ENCODE measurements at regions not wholly inside any gene's neighbourhood (a gene's known extent, or its start where the extent isn't known, plus 50 kb on each side); places are given as distances from the start of the nearest gene placed in this dataset.

- FAIRE-seq (no peak), DNase-seq (ENCODE audit: insufficient read length, low spot score) (no peak)
- no peak for TF ChIP-seq CTCF (IDR thresholded peaks at IDR 0.05; ENCODE audit: insufficient read depth, missing control alignments)
Observed at GRCh38 chr2:14530506-14530905, 102.0 kb upstream of the LRATD1 start.

- TF ChIP-seq CTCF (IDR thresholded peaks at IDR 0.05; ENCODE audit: insufficient read depth, missing control alignments) = no peak
- DNase-seq (ENCODE audit: insufficient read length, low spot score) (no peak), FAIRE-seq (no peak)
Observed at GRCh38 chr2:14533131-14533757, 99.3 kb upstream of the LRATD1 start.

- no peak for FAIRE-seq
Observed at GRCh38 chr2:14535156-14535555, 97.4 kb upstream of the LRATD1 start.

GRCh38 chr2:14536976-14537375 is 95.5 kb upstream of the LRATD1 start:
- FAIRE-seq = no peak
- DNase-seq (ENCODE audit: insufficient read length, low spot score) = no peak
- TF ChIP-seq CTCF (IDR thresholded peaks at IDR 0.05; ENCODE audit: insufficient read depth, missing control alignments) = no peak

More at GRCh38 chr2:14535156-14535555, 97.4 kb upstream of the LRATD1 start:
- TF ChIP-seq CTCF (IDR thresholded peaks at IDR 0.05; ENCODE audit: insufficient read depth, missing control alignments) = no peak
- no peak for DNase-seq (ENCODE audit: insufficient read length, low spot score)

GRCh38 chr2:14540015-14540414 is 92.5 kb upstream of the LRATD1 start:
- DNase-seq (ENCODE audit: insufficient read length, low spot score) (no peak), FAIRE-seq (no peak)
- TF ChIP-seq CTCF (IDR thresholded peaks at IDR 0.05; ENCODE audit: insufficient read depth, missing control alignments) = no peak

GRCh38 chr2:14543284-14543683 is 89.2 kb upstream of the LRATD1 start:
- FAIRE-seq (no peak), DNase-seq (ENCODE audit: insufficient read length, low spot score) (no peak)
- no peak for TF ChIP-seq CTCF (IDR thresholded peaks at IDR 0.05; ENCODE audit: insufficient read depth, missing control alignments)

GRCh38 chr2:14544247-14544646 is 88.3 kb upstream of the LRATD1 start:
- DNase-seq (ENCODE audit: insufficient read length, low spot score) (no peak), FAIRE-seq (no peak)
- TF ChIP-seq CTCF (IDR thresholded peaks at IDR 0.05; ENCODE audit: insufficient read depth, missing control alignments) = no peak

Data from D721Med (cell line).